Astrocyte of the cerebellum (primary cell): ENCODE measurements at regions not wholly inside any gene's neighbourhood (a gene's known extent, or its start where the extent isn't known, plus 50 kb on each side); places are given as distances from the start of the nearest gene placed in this dataset.
"Not testable (repeated sequence)": the region's sequence is repeated elsewhere in the genome, so short reads cannot be mapped to it uniquely, and the experiment has no call there.

Experiments used
- DNase-seq: peaks from one replicate; pipeline ENCODE4 v3.0.0-alpha.2; 2011; ENCODE audit warnings: low read depth
- H3K4me3 ChIP-seq: 2 replicates; pipeline ENCODE4 v1.5.1; 2011; ENCODE audit warnings: mild to moderate bottlenecking, low read depth, low read length, moderate library complexity
- in situ Hi-C: cut with HindIII; loops from 2 replicates; pipeline ENCODE4 v1.10.0; 2017; ENCODE audit warnings: low sequenced_read_pairs
- TF ChIP-seq, protein P1 (sequence below): IDR thresholded peaks from 2 replicates; pipeline ENCODE4 v1.5.1; 2012; ENCODE audit warnings: low read length, low read depth, moderate library complexity, mild to moderate bottlenecking; ENCODE audit errors: missing control alignments

- in situ Hi-C loops = no loop called here
- H3K4me3 ChIP-seq = no peak overlapping the region
- DNase-seq = no peak
- TF ChIP-seq, protein P1, sequence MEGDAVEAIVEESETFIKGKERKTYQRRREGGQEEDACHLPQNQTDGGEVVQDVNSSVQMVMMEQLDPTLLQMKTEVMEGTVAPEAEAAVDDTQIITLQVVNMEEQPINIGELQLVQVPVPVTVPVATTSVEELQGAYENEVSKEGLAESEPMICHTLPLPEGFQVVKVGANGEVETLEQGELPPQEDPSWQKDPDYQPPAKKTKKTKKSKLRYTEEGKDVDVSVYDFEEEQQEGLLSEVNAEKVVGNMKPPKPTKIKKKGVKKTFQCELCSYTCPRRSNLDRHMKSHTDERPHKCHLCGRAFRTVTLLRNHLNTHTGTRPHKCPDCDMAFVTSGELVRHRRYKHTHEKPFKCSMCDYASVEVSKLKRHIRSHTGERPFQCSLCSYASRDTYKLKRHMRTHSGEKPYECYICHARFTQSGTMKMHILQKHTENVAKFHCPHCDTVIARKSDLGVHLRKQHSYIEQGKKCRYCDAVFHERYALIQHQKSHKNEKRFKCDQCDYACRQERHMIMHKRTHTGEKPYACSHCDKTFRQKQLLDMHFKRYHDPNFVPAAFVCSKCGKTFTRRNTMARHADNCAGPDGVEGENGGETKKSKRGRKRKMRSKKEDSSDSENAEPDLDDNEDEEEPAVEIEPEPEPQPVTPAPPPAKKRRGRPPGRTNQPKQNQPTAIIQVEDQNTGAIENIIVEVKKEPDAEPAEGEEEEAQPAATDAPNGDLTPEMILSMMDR = no peak
Observed at GRCh38 chr2:94769733-94770132, 101.5 kb upstream of the TEKT4 start.

DNA sequence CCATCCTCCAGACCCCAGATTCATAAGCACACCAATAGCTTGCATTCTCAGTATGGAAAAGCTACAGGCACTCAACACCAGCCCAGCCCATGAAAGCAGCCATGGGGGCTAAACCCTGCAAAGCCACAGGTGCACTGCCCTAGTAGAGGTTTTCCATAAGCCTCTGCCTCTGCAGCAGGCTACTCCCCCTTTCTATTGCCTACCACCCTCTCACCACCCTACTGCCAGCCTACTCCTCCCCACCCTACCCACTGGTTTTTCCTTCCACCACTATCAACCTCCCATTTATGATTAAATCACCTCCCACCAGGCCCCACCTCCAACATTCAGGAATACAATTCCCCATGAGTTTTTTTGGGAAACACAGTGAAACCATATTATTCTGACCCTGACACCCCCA is 96.4 kb upstream of the TEKT4 start:
- in situ Hi-C loops = no loop called here
- no peak for DNase-seq
- TF ChIP-seq, protein P1 = no peak
- no peak overlapping the region for H3K4me3 ChIP-seq

DNA sequence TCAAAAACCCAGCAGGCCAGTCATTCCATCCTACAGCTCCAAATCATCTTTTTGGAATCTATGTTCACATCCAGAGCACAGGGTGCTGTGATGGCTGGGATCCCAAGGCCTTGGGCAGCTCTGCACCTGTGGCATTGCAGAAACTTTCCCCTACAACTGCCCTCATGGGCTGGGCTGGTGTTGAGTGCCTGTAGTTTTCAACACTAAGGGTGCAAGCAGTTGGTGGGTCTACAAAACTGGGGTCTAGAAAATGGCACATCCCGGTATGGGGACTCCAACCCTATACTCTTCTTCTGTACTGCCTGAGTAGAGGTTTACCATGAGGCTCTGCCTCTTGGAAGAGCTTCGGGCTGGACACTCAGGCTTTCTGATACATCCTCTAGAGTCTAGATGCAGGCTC is 95.2 kb upstream of the TEKT4 start:
- TF ChIP-seq, protein P1 = no peak
- no peak overlapping the region for H3K4me3 ChIP-seq
- in situ Hi-C loops = no loop called here
- DNase-seq = no peak

DNA sequence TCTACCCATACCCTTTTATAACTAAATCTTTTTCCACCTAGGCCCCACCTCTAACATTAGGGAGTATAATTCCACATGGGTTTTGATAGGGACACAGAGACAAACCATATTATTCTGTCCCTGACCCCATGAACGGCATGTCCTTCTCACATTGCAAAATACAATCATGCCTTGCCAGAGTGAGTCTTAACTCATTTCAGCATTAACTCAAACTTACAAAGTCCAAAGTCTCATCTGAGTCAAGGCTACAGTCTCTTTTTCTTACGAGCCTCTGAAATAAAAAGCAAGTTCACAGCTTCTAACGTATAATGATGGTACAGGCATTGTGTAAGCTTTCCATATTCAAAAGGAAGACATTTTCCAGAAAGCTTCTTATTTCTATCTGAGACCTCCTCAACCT is 86.1 kb upstream of the TEKT4 start:
- in situ Hi-C loops, H3K4me3 ChIP-seq, DNase-seq: not testable (repeated sequence)

GRCh38 chr2:94786424-94786823 is 84.8 kb upstream of the TEKT4 start:
- DNase-seq, in situ Hi-C loops, H3K4me3 ChIP-seq: not testable (repeated sequence)

DNA sequence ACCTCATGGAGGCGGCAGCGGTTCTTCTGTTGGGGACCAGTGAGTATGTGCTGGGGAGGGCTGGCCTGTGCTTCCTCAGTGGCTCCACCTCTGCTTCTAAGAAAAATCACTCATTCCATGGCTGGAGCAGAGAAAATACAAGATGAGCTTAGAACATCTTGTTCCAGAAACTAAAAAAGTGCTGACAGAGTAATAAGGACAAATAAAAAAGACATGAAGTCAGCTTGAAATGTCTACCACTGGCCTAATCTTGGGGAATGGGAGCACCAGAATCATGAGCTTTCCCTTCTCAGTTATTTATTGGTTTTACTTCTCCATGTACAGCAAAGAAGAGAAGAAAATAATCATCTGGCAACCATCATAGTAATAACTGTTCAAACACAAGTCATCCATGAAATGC is 81.1 kb upstream of the TEKT4 start:
- DNase-seq, H3K4me3 ChIP-seq, in situ Hi-C loops: not testable (repeated sequence)

DNA sequence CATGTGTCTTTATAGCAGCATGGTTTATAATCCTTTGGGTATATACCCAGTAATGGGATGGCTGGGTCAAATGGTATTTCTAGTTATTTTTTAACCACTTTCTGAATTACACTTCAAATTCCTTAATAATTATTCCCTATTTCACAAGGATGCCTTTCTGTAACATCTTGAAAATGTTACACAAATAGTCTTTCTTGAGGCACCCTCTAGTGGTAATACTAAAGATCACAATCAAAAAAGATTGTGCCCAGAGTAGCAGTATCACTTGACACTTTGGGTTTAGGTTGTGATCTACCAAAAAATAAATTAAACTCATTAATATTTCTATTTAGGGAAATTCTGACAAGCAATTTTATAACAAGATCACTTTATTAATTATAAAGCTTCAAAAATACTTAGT is 74.0 kb upstream of the TEKT4 start:
- H3K4me3 ChIP-seq, in situ Hi-C loops, DNase-seq: not testable (repeated sequence)
- TF ChIP-seq, protein P1 = peak; percentile 24
